ENCODE measurements at regions not wholly inside any gene's neighbourhood (a gene's known extent, or its start where the extent isn't known, plus 50 kb on each side); places are given as distances from the start of the nearest gene placed in this dataset.

GRCh38 chr7:12939694-12940093 lies 252.3 kb downstream of the ARL4A start:
- peaks cover 0 to 9% (median 3%) of the 10 kb centered on the region in 3 donors for H3K4me1 ChIP-seq
- H3K9me3 ChIP-seq: peaks cover 0 to 9% (median 0%) of the 10 kb centered on the region in 3 donors
- WGBS, 2 donors (ENCODE audit: low coverage in 1 of 2): 99 to 100% methylated on average over 2 to 9 of the region's 11 CpGs
- ATAC-seq: no peak
- no peak overlapping the region for H3K27ac ChIP-seq
- H3K4me3 ChIP-seq: no peak overlapping the region
- no peaks in the 10 kb centered on the region for H3K27me3 ChIP-seq
- no peak for TF ChIP-seq POLR2A (IDR thresholded peaks at IDR 0.05)
- no peak for TF ChIP-seq CTCF (IDR thresholded peaks at IDR 0.05)
- no peak for TF ChIP-seq POLR2AphosphoS5 (IDR thresholded peaks at IDR 0.05)
- TF ChIP-seq EP300 (IDR thresholded peaks at IDR 0.05): no peak
- H3K36me3 ChIP-seq: no peaks in the 10 kb centered on the region

GRCh38 chr7:12941512-12941911 lies 254.1 kb downstream of the ARL4A start:
- H3K27ac ChIP-seq: no peak overlapping the region
- WGBS, 2 donors (ENCODE audit: low coverage in 1 of 2): 85 to 93% methylated on average over 8 of the region's 8 CpGs

GRCh38 chr7:12942609-12943008 lies 255.2 kb downstream of the ARL4A start:
- Histone ChIP-seq H3K9me3 (peaks cover 0 to 9% (median 0%) of the 10 kb centered on the region in 3 donors), H3K4me1 (peaks cover 0 to 9% (median 3%) of the 10 kb centered on the region in 3 donors), H3K27me3 (no peaks in the 10 kb centered on the region), H3K27ac (no peak overlapping the region), H3K36me3 (no peaks in the 10 kb centered on the region), H3K4me3 (no peak overlapping the region)
- WGBS, 2 donors (ENCODE audit: low coverage in 1 of 2): 32 to 49% methylated on average over 2 of the region's 2 CpGs
- TF ChIP-seq POLR2A (IDR thresholded peaks at IDR 0.05): no peak
- no peak for TF ChIP-seq POLR2AphosphoS5 (IDR thresholded peaks at IDR 0.05)
- no peak for TF ChIP-seq CTCF (IDR thresholded peaks at IDR 0.05)
- TF ChIP-seq EP300 (IDR thresholded peaks at IDR 0.05): no peak
- ATAC-seq: no peak

More at GRCh38 chr7:12941512-12941911, 254.1 kb downstream of the ARL4A start:
- no peaks in the 10 kb centered on the region for H3K27me3 ChIP-seq
- peaks cover 0 to 9% (median 3%) of the 10 kb centered on the region in 3 donors for H3K4me1 ChIP-seq
- no peak overlapping the region for H3K4me3 ChIP-seq
- no peak for TF ChIP-seq POLR2A (IDR thresholded peaks at IDR 0.05)
- no peak for TF ChIP-seq POLR2AphosphoS5 (IDR thresholded peaks at IDR 0.05)
- TF ChIP-seq EP300 (IDR thresholded peaks at IDR 0.05): no peak
- no peak for TF ChIP-seq CTCF (IDR thresholded peaks at IDR 0.05)
- H3K36me3 ChIP-seq: no peaks in the 10 kb centered on the region
- ATAC-seq: no peak
- peaks cover 0 to 9% (median 0%) of the 10 kb centered on the region in 3 donors for H3K9me3 ChIP-seq

DNA sequence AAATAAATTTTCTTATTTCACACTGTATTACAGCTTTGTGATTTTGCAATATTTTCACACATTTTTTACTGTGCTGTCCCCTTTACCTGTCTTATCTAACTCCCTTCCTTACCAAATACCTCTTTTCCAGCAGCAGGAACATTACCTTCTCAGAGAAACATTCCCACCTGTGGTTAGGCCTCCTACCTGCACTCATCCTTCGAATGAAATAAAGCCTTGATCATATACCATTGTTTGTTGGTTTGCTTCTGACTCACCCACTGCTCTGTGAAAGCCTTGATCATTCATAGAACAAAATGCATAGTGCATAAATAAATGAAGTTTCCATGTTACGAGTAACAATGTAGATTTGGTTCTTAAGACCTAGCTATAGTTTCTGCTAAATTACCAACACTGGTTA lies 256.3 kb downstream of the ARL4A start:
- 77 to 81% methylated on average over 2 of the region's 2 CpGs for WGBS, 2 donors (ENCODE audit: low coverage in 1 of 2)
- peaks cover 0 to 9% (median 3%) of the 10 kb centered on the region in 3 donors for H3K4me1 ChIP-seq
- no peaks in the 10 kb centered on the region for H3K27me3 ChIP-seq
- H3K9me3 ChIP-seq: peaks cover 0 to 9% (median 0%) of the 10 kb centered on the region in 3 donors
- H3K36me3 ChIP-seq: no peaks in the 10 kb centered on the region
- H3K27ac ChIP-seq: no peak overlapping the region
- ATAC-seq: no peak
- TF ChIP-seq POLR2A (IDR thresholded peaks at IDR 0.05): no peak
- no peak for TF ChIP-seq CTCF (IDR thresholded peaks at IDR 0.05)
- TF ChIP-seq POLR2AphosphoS5 (IDR thresholded peaks at IDR 0.05): no peak
- TF ChIP-seq EP300 (IDR thresholded peaks at IDR 0.05): no peak
- H3K4me3 ChIP-seq: no peak overlapping the region

GRCh38 chr7:12945901-12946300 lies 258.5 kb downstream of the ARL4A start:
- peaks cover 0 to 9% (median 3%) of the 10 kb centered on the region in 3 donors for H3K4me1 ChIP-seq

More at GRCh38 chr7:12945901-12946300, 258.5 kb downstream of the ARL4A start:
- no peaks in the 10 kb centered on the region for H3K9me3 ChIP-seq
- H3K36me3 ChIP-seq: no peaks in the 10 kb centered on the region
- no peaks in the 10 kb centered on the region for H3K27me3 ChIP-seq
- no peak overlapping the region for H3K4me3 ChIP-seq
- WGBS, 2 donors (ENCODE audit: low coverage in 1 of 2): 83 to 88% methylated on average over 2 of the region's 2 CpGs
- no peak for ATAC-seq
- no peak overlapping the region for H3K27ac ChIP-seq
- TF ChIP-seq EP300 (IDR thresholded peaks at IDR 0.05) (no peak), POLR2AphosphoS5 (IDR thresholded peaks at IDR 0.05) (no peak), POLR2A (IDR thresholded peaks at IDR 0.05) (no peak), CTCF (IDR thresholded peaks at IDR 0.05) (no peak)
